22Rv1 (cell line): ENCODE measurements at regions not wholly inside any gene's neighbourhood (a gene's known extent, or its start where the extent isn't known, plus 50 kb on each side); places are given as distances from the start of the nearest gene placed in this dataset.

ENCODE experiments used
- CTCF ChIP-seq: fragments of 450-650 bp; IDR thresholded peaks from 2 replicates; pipeline ENCODE4 v1.5.1; 2017; ENCODE audit warnings: mild to moderate bottlenecking
- ZFX ChIP-seq: fragments of 450-650 bp; IDR thresholded peaks from 2 replicates; pipeline ENCODE4 v1.6.1; 2017; ENCODE audit warnings: antibody characterized with exemption, borderline replicate concordance

GRCh38 chr14:71355324-71356201 is 448.3 kb downstream of the PCNX1 start:
- TF ChIP-seq CTCF (no peak), ZFX (no peak)
